Caco-2 (cell line): ENCODE measurements at regions not wholly inside any gene's neighbourhood (a gene's known extent, or its start where the extent isn't known, plus 50 kb on each side); places are given as distances from the start of the nearest gene placed in this dataset.

Source experiments
- BruUV-seq: library from RNA; stranded (reverse); fragments of 400-500 nt; replicated peaks from 2 replicates; lab custom pipeline; 2021; lab: Mats Ljungman, UMichigan
- CTCF ChIA-PET: fragments of 300-600 bp; sonication (Branson Sonifier 250); formaldehyde crosslinking; loops from one replicate; lab custom pipeline; 2022; ENCODE audit warnings: antibody characterized with exemption; lab: Charles Lee
- POLR2A ChIA-PET: fragments of 300-600 bp; sonication (Branson Sonifier 250); formaldehyde crosslinking; loops from one replicate; lab custom pipeline; 2022; ENCODE audit warnings: antibody characterized with exemption; lab: Charles Lee
- DNase-seq, 2 experiments: peaks; one replicate each; pipeline versions ENCODE4 v3.0.0 to v3.0.0-alpha.2; 2020 to 2022
- H3K27me3 ChIP-seq: replicated peaks from 2 replicates; pipeline ENCODE4 v1.6.0; 2011; ENCODE audit warnings: low read length; ENCODE audit not compliant: control insufficient read depth, insufficient read depth
- H3K36me3 ChIP-seq: 2 replicates; pipeline ENCODE4 v1.5.1; 2011; ENCODE audit warnings: low read length; ENCODE audit not compliant: control insufficient read depth, insufficient read depth
- H3K4me1 ChIP-seq: fragments of 250-450 bp; sonication (Bioruptor Pico); 2 replicates; pipeline ENCODE4 v1.5.1; 2020; ENCODE audit warnings: mild to moderate bottlenecking
- H3K4me3 ChIP-seq: 2 replicates; pipeline ENCODE4 v1.5.1; 2011; ENCODE audit warnings: low read depth, mild to moderate bottlenecking, control low read depth, low read length
- H3K9me3 ChIP-seq: fragments of 250-450 bp; sonication (Bioruptor Pico); 2 replicates; pipeline ENCODE4 v1.5.1; 2020; ENCODE audit warnings: mild to moderate bottlenecking, moderate library complexity
- H3K27ac Mint-ChIP-seq: one replicate; pipeline ENCODE4 v1.8.0; 2022; ENCODE audit warnings: mixed read lengths; ENCODE audit not compliant: unreplicated experiment
- H3K27me3 Mint-ChIP-seq: one replicate; pipeline ENCODE4 v1.8.0; 2022; ENCODE audit warnings: mixed read lengths; ENCODE audit not compliant: insufficient read depth, unreplicated experiment
- H3K36me3 Mint-ChIP-seq: one replicate; pipeline ENCODE4 v1.8.0; 2022; ENCODE audit warnings: mild to moderate bottlenecking, mixed read lengths; ENCODE audit not compliant: insufficient read depth, unreplicated experiment
- H3K4me1 Mint-ChIP-seq: one replicate; pipeline ENCODE4 v1.8.0; 2022; ENCODE audit warnings: low read depth, mixed read lengths; ENCODE audit not compliant: unreplicated experiment
- H3K4me3 Mint-ChIP-seq: one replicate; pipeline ENCODE4 v1.8.0; 2022; ENCODE audit warnings: mild to moderate bottlenecking, moderate library complexity, mixed read lengths; ENCODE audit not compliant: unreplicated experiment
- H3K9me3 Mint-ChIP-seq: one replicate; pipeline ENCODE4 v1.8.0; 2022; ENCODE audit warnings: mixed read lengths; ENCODE audit not compliant: unreplicated experiment
- intact Hi-C: fragments of 100-400 bp; cut with micrococcal nuclease; formaldehyde crosslinking; loops from one replicate; pipeline ENCODE4 v1.10.0; 2022; ENCODE audit not compliant: unreplicated experiment
- TF ChIP-seq, protein P1 (sequence below), 2 experiments: fragments of 200-600 bp in 1 of 2; IDR thresholded peaks; 1 replicate in 1 of 2; 2 replicates in 1 of 2; pipeline versions ENCODE4 v1.5.1 to v1.8.0; 2011 to 2022; ENCODE audit warnings: antibody characterized with exemption in 1 of 2, control low read depth in 1 of 2, inconsistent platforms in 1 of 2, low read depth in 1 of 2, low read length in 1 of 2, mild to moderate bottlenecking in 1 of 2, moderate library complexity in 1 of 2; ENCODE audit not compliant: insufficient read depth in 1 of 2, severe bottlenecking in 1 of 2, unreplicated experiment in 1 of 2

DNA sequence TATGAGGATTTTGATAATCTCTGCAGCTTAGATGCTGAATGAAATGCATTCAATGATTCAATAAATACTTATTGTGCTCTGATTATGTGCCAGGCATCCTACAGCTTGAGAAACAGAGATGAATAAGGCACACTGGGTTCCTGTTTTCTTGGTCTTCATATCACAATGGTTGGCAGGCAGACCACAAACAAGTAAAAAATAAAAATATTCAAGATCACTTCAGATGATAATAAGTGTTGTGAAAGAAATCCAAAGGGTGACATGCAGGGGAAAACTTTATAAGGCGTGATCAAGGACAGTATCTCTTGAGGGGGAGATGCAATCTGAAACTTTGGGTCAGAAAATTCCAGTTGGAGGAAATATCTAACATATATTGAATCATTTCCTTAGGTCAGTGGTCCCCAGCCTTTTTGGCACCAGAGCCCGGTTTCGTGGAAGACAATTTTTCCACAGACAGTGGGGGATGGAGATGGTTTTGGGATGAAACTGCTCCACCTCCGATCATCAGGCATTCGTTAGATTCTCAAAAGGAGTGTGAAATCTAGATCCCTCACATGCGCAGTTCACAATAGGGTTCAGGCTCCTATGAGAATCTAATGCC is 73.7 kb upstream of the RAP1B start:
- ChIA-PET CTCF (no interaction called here), POLR2A (no interaction called here)
- Mint-ChIP-seq H3K36me3 (no peaks in the 10 kb centered on the region), H3K4me3 (no peak overlapping the region), H3K27me3 (no peaks in the 10 kb centered on the region), H3K9me3 (peaks cover 11% of the 10 kb centered on the region), H3K4me1 (no peaks in the 10 kb centered on the region), H3K27ac (no peak overlapping the region)
- TF ChIP-seq, protein P1, sequence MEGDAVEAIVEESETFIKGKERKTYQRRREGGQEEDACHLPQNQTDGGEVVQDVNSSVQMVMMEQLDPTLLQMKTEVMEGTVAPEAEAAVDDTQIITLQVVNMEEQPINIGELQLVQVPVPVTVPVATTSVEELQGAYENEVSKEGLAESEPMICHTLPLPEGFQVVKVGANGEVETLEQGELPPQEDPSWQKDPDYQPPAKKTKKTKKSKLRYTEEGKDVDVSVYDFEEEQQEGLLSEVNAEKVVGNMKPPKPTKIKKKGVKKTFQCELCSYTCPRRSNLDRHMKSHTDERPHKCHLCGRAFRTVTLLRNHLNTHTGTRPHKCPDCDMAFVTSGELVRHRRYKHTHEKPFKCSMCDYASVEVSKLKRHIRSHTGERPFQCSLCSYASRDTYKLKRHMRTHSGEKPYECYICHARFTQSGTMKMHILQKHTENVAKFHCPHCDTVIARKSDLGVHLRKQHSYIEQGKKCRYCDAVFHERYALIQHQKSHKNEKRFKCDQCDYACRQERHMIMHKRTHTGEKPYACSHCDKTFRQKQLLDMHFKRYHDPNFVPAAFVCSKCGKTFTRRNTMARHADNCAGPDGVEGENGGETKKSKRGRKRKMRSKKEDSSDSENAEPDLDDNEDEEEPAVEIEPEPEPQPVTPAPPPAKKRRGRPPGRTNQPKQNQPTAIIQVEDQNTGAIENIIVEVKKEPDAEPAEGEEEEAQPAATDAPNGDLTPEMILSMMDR (IDR thresholded peaks at IDR 0.05; ENCODE audit: insufficient read depth in 1 of 2, low read depth in 1 of 2, low read length in 1 of 2, severe bottlenecking in 1 of 2, unreplicated experiment in 1 of 2), result no peak
- Histone ChIP-seq H3K4me3 (no peak overlapping the region), H3K36me3 (no peaks in the 10 kb centered on the region; the same call in 1 of the 2 replicates), H3K27me3 (no peaks in the 10 kb centered on the region), H3K9me3 (no peaks in the 10 kb centered on the region), H3K4me1 (no peaks in the 10 kb centered on the region)
- intact Hi-C loops, result no loop called here
- no TSS peak for BruUV-seq
- no peak for DNase-seq

DNA sequence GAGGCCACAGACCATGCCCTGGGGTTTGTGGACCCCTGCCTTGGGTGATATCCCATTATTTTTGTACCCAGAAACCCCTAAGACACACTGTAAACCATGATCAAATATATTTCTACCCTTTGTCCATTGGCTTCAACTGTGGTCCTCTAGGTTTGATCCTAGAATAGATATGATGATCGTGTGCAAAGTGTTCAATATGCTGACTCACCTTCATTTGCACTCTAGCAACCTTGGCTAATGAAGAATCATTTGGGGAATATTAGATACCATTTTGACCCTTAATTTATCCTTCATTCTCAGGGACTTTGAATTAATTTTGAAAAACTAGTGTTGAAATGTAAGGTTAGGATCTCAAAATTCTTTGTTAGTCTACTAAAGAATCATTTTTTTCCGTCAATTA is 73.1 kb upstream of the RAP1B start:
- Mint-ChIP-seq H3K36me3 (no peaks in the 10 kb centered on the region), H3K9me3 (peaks cover 17% of the 10 kb centered on the region), H3K27me3 (no peaks in the 10 kb centered on the region), H3K4me3 (no peak overlapping the region), H3K27ac (no peak overlapping the region), H3K4me1 (no peaks in the 10 kb centered on the region)
- TF ChIP-seq, protein P1 (IDR thresholded peaks at IDR 0.05; ENCODE audit: insufficient read depth in 1 of 2, low read depth in 1 of 2, low read length in 1 of 2, severe bottlenecking in 1 of 2, unreplicated experiment in 1 of 2), result no peak
- H3K36me3 ChIP-seq, result no peaks in the 10 kb centered on the region; the same call in 1 of the 2 replicates
- ChIA-PET CTCF (no interaction called here), POLR2A (no interaction called here)
- no peak overlapping the region for H3K4me3 ChIP-seq
- no peaks in the 10 kb centered on the region for H3K27me3 ChIP-seq
- H3K4me1 ChIP-seq, result no peaks in the 10 kb centered on the region
- no peak for DNase-seq
- intact Hi-C loops, result no loop called here
- BruUV-seq, result no TSS peak
- H3K9me3 ChIP-seq, result no peaks in the 10 kb centered on the region; the same call in 1 of the 2 replicates

DNA sequence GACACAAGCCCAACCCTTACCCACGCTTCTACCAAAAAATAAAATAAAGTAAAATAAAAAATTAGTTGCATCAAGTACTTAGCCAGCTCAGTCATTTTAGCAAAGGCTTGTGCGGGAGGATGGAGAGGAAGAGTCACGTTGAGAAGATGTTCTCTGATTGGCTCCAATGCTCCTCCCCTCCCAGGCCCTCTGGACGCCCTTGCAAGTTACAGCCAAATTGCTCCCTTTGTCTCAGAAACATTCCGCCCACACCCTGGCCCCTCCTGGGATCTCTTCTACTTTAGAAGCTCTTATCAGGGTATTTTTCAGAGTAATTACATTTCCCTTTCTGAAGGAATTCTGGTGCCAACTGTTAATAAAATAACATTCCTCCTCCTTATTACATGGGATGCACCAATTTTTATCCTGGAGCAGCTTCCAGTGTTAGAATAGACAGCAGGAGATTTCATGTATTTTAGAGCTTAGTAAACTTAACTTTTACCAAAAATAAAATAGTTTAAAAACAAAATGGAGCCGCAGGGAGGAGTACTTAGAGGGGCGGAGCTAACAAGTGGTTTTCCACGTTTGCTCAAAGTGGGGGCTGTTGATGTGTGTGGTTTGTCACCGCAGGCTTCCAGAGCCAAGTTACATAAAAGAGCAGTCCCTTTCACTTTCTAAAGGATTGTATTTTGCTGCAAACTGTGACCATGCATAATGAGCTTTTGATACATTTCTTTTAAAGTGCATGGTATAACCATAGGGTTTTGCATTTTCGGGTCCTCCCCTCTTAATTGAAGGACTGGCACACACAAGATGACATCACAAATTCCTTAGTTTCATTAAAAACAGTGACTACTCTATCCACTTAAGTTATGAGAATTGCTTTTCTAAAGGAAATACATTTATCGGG is 71.7 kb upstream of the RAP1B start:
- H3K4me3 ChIP-seq, result no peak overlapping the region
- ChIA-PET CTCF (no interaction called here), POLR2A (no interaction called here)
- no TSS peak for BruUV-seq
- H3K4me1 ChIP-seq, result no peaks in the 10 kb centered on the region
- no peaks in the 10 kb centered on the region; the same call in 1 of the 2 replicates for H3K9me3 ChIP-seq
- no peak overlapping the region for H3K27ac Mint-ChIP-seq
- H3K4me1 Mint-ChIP-seq, result no peaks in the 10 kb centered on the region
- H3K36me3 ChIP-seq, result no peaks in the 10 kb centered on the region; the same call in 1 of the 2 replicates
- intact Hi-C loops, result no loop called here
- no peaks in the 10 kb centered on the region for H3K27me3 Mint-ChIP-seq
- no peak for DNase-seq
- H3K4me3 Mint-ChIP-seq, result no peak overlapping the region
- peaks cover 20% of the 10 kb centered on the region for H3K9me3 Mint-ChIP-seq
- TF ChIP-seq, protein P1 (IDR thresholded peaks at IDR 0.05; ENCODE audit: insufficient read depth in 1 of 2, low read depth in 1 of 2, low read length in 1 of 2, severe bottlenecking in 1 of 2, unreplicated experiment in 1 of 2), result no peak
- H3K36me3 Mint-ChIP-seq, result no peaks in the 10 kb centered on the region
- H3K27me3 ChIP-seq, result no peaks in the 10 kb centered on the region
